K562 (cell line): ENCODE measurements at regions not wholly inside any gene's neighbourhood (a gene's known extent, or its start where the extent isn't known, plus 50 kb on each side); places are given as distances from the start of the nearest gene placed in this dataset.

Source experiments
- ATAC-seq: fragments of 200-7000 bp; cut with Tn5 transposase; 3 replicates; pipeline ENCODE4 v1.9.1; 2020; ENCODE audit warnings: moderate library complexity
- BruUV-seq: library from RNA; stranded (reverse); fragments of 400-500 nt; replicated peaks from 2 replicates; lab custom pipeline; 2021; lab: Mats Ljungman, UMichigan
- CTCF ChIA-PET: fragments of 300-600 bp; formaldehyde crosslinking; extraction: SDS; loops from one replicate; lab custom pipeline; 2021; ENCODE audit warnings: low intra/inter-chr PET ratio; lab: Yijun Ruan, JAX
- POLR2A ChIA-PET: fragments of 300-600, 350-650 bp; sonication (Branson Sonifier 250); formaldehyde crosslinking; extraction: SDS; loops from one replicate; lab custom pipeline; 2021; ENCODE audit warnings: antibody characterized with exemption, inconsistent platforms; lab: Yijun Ruan, JAX
- DNase-seq, 4 experiments: peaks; one replicate each; pipeline versions ENCODE4 v3.0.0 to v3.0.0-alpha.2; 2011 to 2018; ENCODE audit warnings: low spot score in 3 of 4, mixed read lengths in 3 of 4; ENCODE audit errors: extremely low read depth in 1 of 4
- FAIRE-seq: peaks from 2 replicates; lab custom pipeline; 2011; peaks lifted over from hg19 to GRCh38; lab: Jason Lieb, UNC
- H2AFZ ChIP-seq: 2 replicates; pipeline ENCODE4 v1.6.0; 2011; ENCODE audit warnings: low read depth, low read length, control low read depth, inconsistent platforms
- H3K27ac ChIP-seq: fragments of 200-600 bp; 3 replicates; pipeline ENCODE4 v1.8.0; 2011; ENCODE audit warnings: low read depth, mild to moderate bottlenecking, control low read depth, inconsistent platforms, low read length, moderate library complexity, mixed read lengths; ENCODE audit errors: extremely low read depth
- H3K27me3 ChIP-seq, 2 experiments: fragments of 300-600 bp in 1 of 2; 2 replicates in 1 of 2; 3 replicates in 1 of 2; pipeline versions ENCODE4 v1.6.0 to v1.8.0; 2011; ENCODE audit warnings: inconsistent platforms in 2 of 2, low read length in 2 of 2, mild to moderate bottlenecking in 1 of 2, mixed read lengths in 1 of 2, moderate library complexity in 1 of 2; ENCODE audit not compliant: control insufficient read depth in 2 of 2, insufficient read depth in 2 of 2
- H3K36me3 ChIP-seq: fragments of 300-600 bp; 3 replicates; pipeline ENCODE4 v1.8.0; 2011; ENCODE audit warnings: mild to moderate bottlenecking, low read length, inconsistent platforms; ENCODE audit not compliant: control insufficient read depth, insufficient read depth
- H3K4me1 ChIP-seq, 2 experiments: fragments of 200-600 bp in 1 of 2; replicated peaks in 1 of 2; 2 replicates in 1 of 2; 3 replicates in 1 of 2; pipeline versions ENCODE4 v1.5.1 to v1.8.0; 2011; ENCODE audit warnings: inconsistent platforms in 2 of 2, low read length in 2 of 2, mild to moderate bottlenecking in 1 of 2, mixed read lengths in 1 of 2, moderate library complexity in 1 of 2; ENCODE audit not compliant: control insufficient read depth in 2 of 2, insufficient read depth in 2 of 2
- H3K4me2 ChIP-seq: 2 replicates; pipeline ENCODE4 v1.6.1; 2011; ENCODE audit warnings: low read length, control low read depth, inconsistent platforms, mixed read lengths; ENCODE audit not compliant: insufficient read depth
- H3K4me3 ChIP-seq: fragments of 200-600 bp; sonication (generic), shearing (Covaris generic); 2 replicates; pipeline ENCODE4 v1.5.1; 2016; ENCODE audit warnings: control low read depth, inconsistent platforms
- H3K79me2 ChIP-seq: fragments of 200-600 bp; 3 replicates; pipeline ENCODE4 v1.8.0; 2011; ENCODE audit warnings: low read length, inconsistent platforms; ENCODE audit not compliant: control insufficient read depth, insufficient read depth
- H3K9ac ChIP-seq, 2 experiments: 2 replicates each; pipeline versions ENCODE4 v1.6.0 to v1.6.1; 2011; ENCODE audit warnings: low read depth in 2 of 2, low read length in 2 of 2, control low read depth in 1 of 2, inconsistent platforms in 1 of 2, mild to moderate bottlenecking in 1 of 2, mixed read lengths in 1 of 2; ENCODE audit not compliant: insufficient read depth in 1 of 2
- H3K9me1 ChIP-seq: one replicate; pipeline ENCODE4 v1.6.0; 2011; ENCODE audit warnings: inconsistent platforms, mild to moderate bottlenecking, low read length, moderate library complexity; ENCODE audit not compliant: control insufficient read depth, insufficient read depth
- H3K9me3 ChIP-seq: replicated peaks from 2 replicates; pipeline ENCODE4 v1.5.1; 2011; ENCODE audit warnings: low read depth, low read length, inconsistent platforms; ENCODE audit not compliant: control insufficient read depth, insufficient read depth
- H4K20me1 ChIP-seq: replicated peaks from 2 replicates; pipeline ENCODE4 v1.6.1; 2011; ENCODE audit warnings: low read length, inconsistent platforms, mixed read lengths; ENCODE audit not compliant: control insufficient read depth, insufficient read depth
- ARID2 ChIP-seq: fragments of 450-650 bp; IDR thresholded peaks from 2 replicates; pipeline ENCODE4 v1.6.1; 2017; ENCODE audit warnings: antibody characterized with exemption, mild to moderate bottlenecking
- BRD9 ChIP-seq: fragments of 450-650 bp; IDR thresholded peaks from 2 replicates; pipeline ENCODE4 v1.6.1; 2018; ENCODE audit warnings: low read depth; ENCODE audit not compliant: partially characterized antibody
- CCAR2 ChIP-seq: fragments of 200-400 bp; formaldehyde crosslinking; IDR thresholded peaks from 2 replicates; pipeline ENCODE4 v1.6.1; 2017; ENCODE audit warnings: mild to moderate bottlenecking, low read depth, low read length
- CHD2 ChIP-seq: IDR thresholded peaks from 2 replicates; pipeline ENCODE4 v1.6.1; 2011; ENCODE audit warnings: low read depth, low read length
- E2F5 ChIP-seq: sonication (generic); formaldehyde crosslinking; IDR thresholded peaks from 2 replicates; pipeline ENCODE4 v1.8.0; 2022; ENCODE audit warnings: mild to moderate bottlenecking, missing genetic modification reagents
- KLF6 ChIP-seq: fragments of 250-450 bp; sonication (Bioruptor Pico); IDR thresholded peaks from 2 replicates; pipeline ENCODE4 v1.4.0; 2020; ENCODE audit warnings: mild to moderate bottlenecking, moderate library complexity, borderline replicate concordance
- NEUROD1 ChIP-seq: fragments of 150-350 bp; IDR thresholded peaks from 2 replicates; pipeline ENCODE4 v1.6.1; 2014; ENCODE audit warnings: borderline replicate concordance, low read length, low read depth; ENCODE audit not compliant: partially characterized antibody
- PRMT5 ChIP-seq: sonication (generic); formaldehyde crosslinking; IDR thresholded peaks from 2 replicates; pipeline ENCODE4 v1.5.0; 2020; ENCODE audit warnings: missing genetic modification reagents
- RBM15 ChIP-seq: fragments of 200-400 bp; formaldehyde crosslinking; IDR thresholded peaks from 2 replicates; pipeline ENCODE4 v1.6.1; 2018; ENCODE audit warnings: mild to moderate bottlenecking, low read length, moderate library complexity; ENCODE audit not compliant: insufficient read depth
- TBL1XR1 ChIP-seq, 2 experiments: IDR thresholded peaks; 2 replicates each; pipeline ENCODE4 v1.6.1; 2012; ENCODE audit warnings: improper control_type of control experiment in 2 of 2, low read length in 2 of 2, mild to moderate bottlenecking in 1 of 2
- XRCC3 ChIP-seq: fragments of 450-650 bp; IDR thresholded peaks from 2 replicates; pipeline ENCODE4 v1.6.1; 2017; ENCODE audit warnings: mild to moderate bottlenecking, moderate library complexity
- ZNF121 ChIP-seq: sonication (generic); formaldehyde crosslinking; conservative IDR thresholded peaks from 2 replicates; pipeline ENCODE4 v1.8.0; 2022; ENCODE audit warnings: missing genetic modification reagents
- ZNF41 ChIP-seq: fragments of 250-450 bp; sonication (Bioruptor Pico); conservative IDR thresholded peaks from 2 replicates; pipeline ENCODE4 v1.4.0; 2020; ENCODE audit warnings: mild to moderate bottlenecking
- ZNF561 ChIP-seq: fragments of 450-650 bp; formaldehyde crosslinking; conservative IDR thresholded peaks from 2 replicates; pipeline ENCODE4 v1.4.0; 2020; ENCODE audit warnings: mild to moderate bottlenecking, moderate library complexity
- WGBS: fragments of 100-300 bp; shearing (Covaris generic); methylation state at CpG from one replicate; pipeline ENCODE4 v1.1.6; 2016; ENCODE audit warnings: low coverage, mixed read lengths; ENCODE audit not compliant: insufficient coverage; ENCODE audit errors: missing lambda C conversion rate; 5-methylcytosine and 5-hydroxymethylcytosine counted together
- in situ Hi-C: fragments of 300-500 bp; cut with MboI; formaldehyde crosslinking; loops from 4 replicates; pipeline ENCODE4 v1.15.0; 2018; ENCODE audit warnings: inconsistent platforms, mixed read lengths
- intact Hi-C: fragments of 100-400 bp; cut with micrococcal nuclease; formaldehyde crosslinking; loops from 2 replicates; pipeline ENCODE4 v1.14.2; 2022
- TF ChIP-seq, protein P1 (sequence below): fragments of 450-650 bp; IDR thresholded peaks from 2 replicates; pipeline ENCODE4 v1.6.1; 2017; ENCODE audit warnings: mild to moderate bottlenecking, moderate library complexity
- TF ChIP-seq, protein P2 (sequence below), 2 experiments: fragments of 450-650 bp in 1 of 2; IDR thresholded peaks; 2 replicates each; pipeline ENCODE4 v1.6.1; 2011 to 2017; ENCODE audit warnings: low read depth in 2 of 2, antibody characterized with exemption in 1 of 2, borderline replicate concordance in 1 of 2, low read length in 1 of 2, mild to moderate bottlenecking in 1 of 2, mixed read lengths in 1 of 2; ENCODE audit not compliant: control insufficient read depth in 1 of 2
- TF ChIP-seq, protein P3 (sequence below): fragments of 250-450 bp; sonication (Bioruptor Pico); IDR thresholded peaks from 2 replicates; pipeline ENCODE4 v1.8.0; 2021; ENCODE audit warnings: mild to moderate bottlenecking, moderate library complexity

GRCh38 chr18:30465096-30465495 is 577.4 kb downstream of the DSC3 start:
- no peak for FAIRE-seq
- 11% methylated on average over 3 of the region's 3 CpGs for WGBS
- TF ChIP-seq TBL1XR1 (IDR thresholded peaks at IDR 0.05; ENCODE audit: low read length in 2 of 2) (no peak), PRMT5 (CRISPR knock-in tag) (no peak), ZNF121 (CRISPR knock-in tag) (no peak), KLF6 (CRISPR knock-in tag) (no peak), XRCC3 (no peak), CCAR2 (no peak), RBM15 (no peak), ARID2 (no peak), ZNF41 (no peak), E2F5 (CRISPR knock-in tag) (no peak), NEUROD1 (no peak), BRD9 (no peak), CHD2 (no peak), ZNF561 (CRISPR knock-in tag) (no peak)
- TF ChIP-seq, protein P1, sequence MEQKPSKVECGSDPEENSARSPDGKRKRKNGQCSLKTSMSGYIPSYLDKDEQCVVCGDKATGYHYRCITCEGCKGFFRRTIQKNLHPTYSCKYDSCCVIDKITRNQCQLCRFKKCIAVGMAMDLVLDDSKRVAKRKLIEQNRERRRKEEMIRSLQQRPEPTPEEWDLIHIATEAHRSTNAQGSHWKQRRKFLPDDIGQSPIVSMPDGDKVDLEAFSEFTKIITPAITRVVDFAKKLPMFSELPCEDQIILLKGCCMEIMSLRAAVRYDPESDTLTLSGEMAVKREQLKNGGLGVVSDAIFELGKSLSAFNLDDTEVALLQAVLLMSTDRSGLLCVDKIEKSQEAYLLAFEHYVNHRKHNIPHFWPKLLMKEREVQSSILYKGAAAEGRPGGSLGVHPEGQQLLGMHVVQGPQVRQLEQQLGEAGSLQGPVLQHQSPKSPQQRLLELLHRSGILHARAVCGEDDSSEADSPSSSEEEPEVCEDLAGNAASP: no peak
- TF ChIP-seq, protein P2, sequence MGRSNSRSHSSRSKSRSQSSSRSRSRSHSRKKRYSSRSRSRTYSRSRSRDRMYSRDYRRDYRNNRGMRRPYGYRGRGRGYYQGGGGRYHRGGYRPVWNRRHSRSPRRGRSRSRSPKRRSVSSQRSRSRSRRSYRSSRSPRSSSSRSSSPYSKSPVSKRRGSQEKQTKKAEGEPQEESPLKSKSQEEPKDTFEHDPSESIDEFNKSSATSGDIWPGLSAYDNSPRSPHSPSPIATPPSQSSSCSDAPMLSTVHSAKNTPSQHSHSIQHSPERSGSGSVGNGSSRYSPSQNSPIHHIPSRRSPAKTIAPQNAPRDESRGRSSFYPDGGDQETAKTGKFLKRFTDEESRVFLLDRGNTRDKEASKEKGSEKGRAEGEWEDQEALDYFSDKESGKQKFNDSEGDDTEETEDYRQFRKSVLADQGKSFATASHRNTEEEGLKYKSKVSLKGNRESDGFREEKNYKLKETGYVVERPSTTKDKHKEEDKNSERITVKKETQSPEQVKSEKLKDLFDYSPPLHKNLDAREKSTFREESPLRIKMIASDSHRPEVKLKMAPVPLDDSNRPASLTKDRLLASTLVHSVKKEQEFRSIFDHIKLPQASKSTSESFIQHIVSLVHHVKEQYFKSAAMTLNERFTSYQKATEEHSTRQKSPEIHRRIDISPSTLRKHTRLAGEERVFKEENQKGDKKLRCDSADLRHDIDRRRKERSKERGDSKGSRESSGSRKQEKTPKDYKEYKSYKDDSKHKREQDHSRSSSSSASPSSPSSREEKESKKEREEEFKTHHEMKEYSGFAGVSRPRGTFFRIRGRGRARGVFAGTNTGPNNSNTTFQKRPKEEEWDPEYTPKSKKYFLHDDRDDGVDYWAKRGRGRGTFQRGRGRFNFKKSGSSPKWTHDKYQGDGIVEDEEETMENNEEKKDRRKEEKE (IDR thresholded peaks at IDR 0.05; ENCODE audit: borderline replicate concordance in 1 of 2, control insufficient read depth in 1 of 2, low read depth in 2 of 2, low read length in 1 of 2): no peak
- TF ChIP-seq, protein P3, sequence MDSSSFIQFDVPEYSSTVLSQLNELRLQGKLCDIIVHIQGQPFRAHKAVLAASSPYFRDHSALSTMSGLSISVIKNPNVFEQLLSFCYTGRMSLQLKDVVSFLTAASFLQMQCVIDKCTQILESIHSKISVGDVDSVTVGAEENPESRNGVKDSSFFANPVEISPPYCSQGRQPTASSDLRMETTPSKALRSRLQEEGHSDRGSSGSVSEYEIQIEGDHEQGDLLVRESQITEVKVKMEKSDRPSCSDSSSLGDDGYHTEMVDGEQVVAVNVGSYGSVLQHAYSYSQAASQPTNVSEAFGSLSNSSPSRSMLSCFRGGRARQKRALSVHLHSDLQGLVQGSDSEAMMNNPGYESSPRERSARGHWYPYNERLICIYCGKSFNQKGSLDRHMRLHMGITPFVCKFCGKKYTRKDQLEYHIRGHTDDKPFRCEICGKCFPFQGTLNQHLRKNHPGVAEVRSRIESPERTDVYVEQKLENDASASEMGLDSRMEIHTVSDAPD: no peak

More at GRCh38 chr18:30465096-30465495, 577.4 kb downstream of the DSC3 start:
- no peak overlapping the region for H3K4me3 ChIP-seq
- no TSS peak for BruUV-seq
- H3K9me1 ChIP-seq: no peaks in the 10 kb centered on the region
- no peak overlapping the region for H3K4me2 ChIP-seq
- no peaks in the 10 kb centered on the region for H4K20me1 ChIP-seq
- no peak overlapping the region for H3K9ac ChIP-seq
- H3K9me3 ChIP-seq: no peaks in the 10 kb centered on the region
- ChIA-PET CTCF (no interaction called here), POLR2A (no interaction called here)
- H3K36me3 ChIP-seq: no peaks in the 10 kb centered on the region
- DNase-seq (no peak), ATAC-seq (no peak)
- H3K79me2 ChIP-seq: no peaks in the 10 kb centered on the region
- H2AFZ ChIP-seq: peak overlapping the region; percentile 65
- H3K27me3 ChIP-seq: no peaks in the 10 kb centered on the region
- H3K4me1 ChIP-seq: no peaks in the 10 kb centered on the region
- intact Hi-C loops: no loop called here
- H3K27ac ChIP-seq: no peak overlapping the region
- in situ Hi-C loops: no loop called here
